B cell (primary cell): ENCODE measurements at regions not wholly inside any gene's neighbourhood (a gene's known extent, or its start where the extent isn't known, plus 50 kb on each side); places are given as distances from the start of the nearest gene placed in this dataset.

ENCODE experiments used
- ATAC-seq: fragments of 200-7000 bp; cut with Tn5 transposase; one replicate; pipeline ENCODE4 v1.10.0; 2021; ENCODE audit warnings: low read depth, mild to moderate bottlenecking, moderate number of reproducible peaks, moderate library complexity
- CTCF ChIA-PET: fragments of 350-600 bp; sonication (Branson Sonifier 250); formaldehyde crosslinking; loops from one replicate; lab custom pipeline; 2021; ENCODE audit warnings: antibody characterized with exemption, inconsistent platforms; lab: Charles Lee
- POLR2A ChIA-PET: fragments of 350-600 bp; sonication (Branson Sonifier 250); formaldehyde crosslinking; loops from one replicate; lab custom pipeline; 2021; ENCODE audit warnings: antibody characterized with exemption; lab: Charles Lee
- DNase-seq: peaks from one replicate; pipeline ENCODE4 v3.0.0; 2013
- H2AFZ ChIP-seq: 2 replicates; pipeline ENCODE4 v1.6.1; 2012; ENCODE audit warnings: mild to moderate bottlenecking, low read depth, low read length; ENCODE audit not compliant: insufficient read depth, poor library complexity, severe bottlenecking
- H3K27ac ChIP-seq, 2 donors: 1 replicate in 1 of 2; 2 replicates in 1 of 2; pipeline ENCODE4 v1.5.1; 2012 to 2013; ENCODE audit warnings: low read length in 2 of 2, mild to moderate bottlenecking in 2 of 2, moderate library complexity in 1 of 2
- H3K27me3 ChIP-seq, 4 experiments: fragments of 200-600 bp in 1 of 4; sonication (generic) in 1 of 4; replicated peaks in 1 of 4; 1 replicate in 2 of 4; 2 replicates in 2 of 4; pipeline versions ENCODE4 v1.6.1 to v1.7.0; 2013 to 2016; ENCODE audit warnings: low read length in 3 of 4, mild to moderate bottlenecking in 2 of 4, mixed read lengths in 1 of 4, moderate library complexity in 1 of 4; ENCODE audit not compliant: insufficient read depth in 4 of 4, control insufficient read depth in 3 of 4; ENCODE audit errors: control extremely low read depth in 1 of 4
- H3K36me3 ChIP-seq, 2 experiments: replicated peaks in 1 of 2; 1 replicate in 1 of 2; 2 replicates in 1 of 2; pipeline versions ENCODE4 v1.6.1 to v1.7.1; 2013; ENCODE audit warnings: low read length in 1 of 2; ENCODE audit not compliant: insufficient read depth in 2 of 2, control insufficient read depth in 1 of 2; ENCODE audit errors: control extremely low read depth in 1 of 2, extremely low read depth in 1 of 2
- H3K4me1 ChIP-seq, 2 donors: fragments of 200-600 bp in 1 of 2; sonication (generic) in 1 of 2; 1 replicate in 1 of 2; 2 replicates in 1 of 2; pipeline versions ENCODE4 v1.5.1 to v1.6.1; 2013 to 2017; ENCODE audit warnings: low read length in 2 of 2; ENCODE audit not compliant: control insufficient read depth in 2 of 2, insufficient read depth in 2 of 2
- H3K4me2 ChIP-seq: replicated peaks from 2 replicates; pipeline ENCODE3; 2012; ENCODE audit warnings: mild to moderate bottlenecking, low read depth, low read length; ENCODE audit not compliant: poor library complexity, severe bottlenecking
- H3K4me3 ChIP-seq, 5 experiments: fragments of 200-600 bp in 1 of 5; sonication (generic) in 1 of 5; 1 replicate in 3 of 5; 2 replicates in 2 of 5; pipeline versions ENCODE4 v1.5.1 to v1.7.0; 2011 to 2016; ENCODE audit warnings: low read length in 4 of 5, mild to moderate bottlenecking in 4 of 5, low read depth in 2 of 5, control low read depth in 1 of 5, moderate library complexity in 1 of 5; ENCODE audit not compliant: insufficient read depth in 1 of 5; ENCODE audit errors: control extremely low read depth in 1 of 5, extremely low read depth in 1 of 5
- H3K79me2 ChIP-seq: fragments of 200-600 bp; sonication (generic); one replicate; pipeline ENCODE4 v1.6.0; 2016; ENCODE audit warnings: low read length; ENCODE audit not compliant: control insufficient read depth, insufficient read depth
- H3K9ac ChIP-seq: fragments of 200-600 bp; sonication (generic); 2 replicates; pipeline ENCODE4 v1.6.1; 2017; ENCODE audit warnings: mild to moderate bottlenecking, low read length, moderate library complexity
- H3K9me3 ChIP-seq, 3 donors: one replicate each; pipeline versions ENCODE4 v1.6.1 to v1.7.1; 2013; ENCODE audit warnings: low read length in 2 of 3; ENCODE audit not compliant: control insufficient read depth in 2 of 3, insufficient read depth in 1 of 3; ENCODE audit errors: control extremely low read depth in 1 of 3
- H4K20me1 ChIP-seq: 2 replicates; pipeline ENCODE4 v1.6.0; 2012; ENCODE audit warnings: mild to moderate bottlenecking, low read length; ENCODE audit not compliant: insufficient read depth, control insufficient read depth, poor library complexity, severe bottlenecking
- H3K27ac Mint-ChIP-seq: one replicate; pipeline ENCODE4 v1.8.0; 2021; ENCODE audit warnings: mixed read lengths
- H3K27me3 Mint-ChIP-seq: one replicate; pipeline ENCODE4 v1.8.0; 2021; ENCODE audit warnings: mixed read lengths
- H3K4me1 Mint-ChIP-seq: one replicate; pipeline ENCODE4 v1.8.0; 2021; ENCODE audit warnings: mixed read lengths
- H3K4me3 Mint-ChIP-seq: one replicate; pipeline ENCODE4 v1.8.0; 2021; ENCODE audit warnings: mixed read lengths
- H3K9me3 Mint-ChIP-seq: one replicate; pipeline ENCODE4 v1.8.0; 2022; ENCODE audit warnings: mixed read lengths; ENCODE audit not compliant: insufficient read depth
- EZH2 ChIP-seq: IDR thresholded peaks from 2 replicates; pipeline ENCODE4 v1.6.1; 2012; ENCODE audit warnings: borderline replicate concordance, low read depth, mild to moderate bottlenecking, moderate library complexity, low read length; ENCODE audit not compliant: insufficient read depth, poor library complexity, severe bottlenecking
- WGBS: methylation state at CpG from one replicate; pipeline ENCODE4 v1.1.5; 2013; ENCODE audit warnings: missing lambda C conversion rate; ENCODE audit not compliant: insufficient coverage; 5-methylcytosine and 5-hydroxymethylcytosine counted together
- intact Hi-C: fragments of 100-400 bp; cut with micrococcal nuclease; formaldehyde crosslinking; loops from one replicate; pipeline ENCODE4 v1.10.0; 2022
- TF ChIP-seq, protein P1 (sequence below): fragments of 200-600 bp; IDR thresholded peaks from one replicate; pipeline ENCODE4 v1.8.0; 2022; ENCODE audit warnings: antibody characterized with exemption, mild to moderate bottlenecking

DNA sequence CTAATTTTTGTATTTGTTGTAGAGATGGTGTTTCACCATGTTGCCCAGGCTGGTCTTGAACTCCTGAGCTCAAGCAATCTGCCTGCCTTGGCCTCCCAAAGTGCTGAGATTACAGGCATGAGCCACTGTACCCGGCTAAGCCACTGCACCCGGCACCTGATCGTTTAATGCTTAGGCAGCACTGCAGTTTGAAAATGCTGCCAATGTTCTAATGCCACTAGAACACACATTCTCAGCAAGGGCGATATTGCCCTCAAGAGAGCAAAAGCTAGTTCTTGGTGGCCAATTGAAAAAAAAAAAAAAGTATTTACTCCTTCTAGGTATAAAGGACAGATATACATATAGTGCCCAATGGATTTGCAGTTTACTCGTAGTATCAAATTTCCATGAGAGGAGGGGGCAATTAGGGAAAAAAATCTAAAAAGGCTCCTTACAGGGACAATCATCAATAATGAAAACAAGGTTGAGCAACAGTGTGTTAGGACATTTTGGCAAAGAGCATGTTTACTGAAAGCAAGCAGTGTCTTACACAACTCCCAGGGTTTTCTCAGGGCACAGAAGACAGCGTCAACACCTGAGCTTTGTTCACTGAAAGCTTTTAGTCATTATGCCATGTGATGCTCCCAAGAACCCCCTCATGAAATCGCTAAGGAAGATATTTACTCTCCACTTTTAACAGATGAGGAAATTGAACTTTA lies 199.9 kb upstream of the PKDCC start:
- H3K4me2 ChIP-seq: no peak overlapping the region
- no peaks in the 10 kb centered on the region for H3K4me1 ChIP-seq
- no peaks in the 10 kb centered on the region for H4K20me1 ChIP-seq
- no peak overlapping the region for H3K9ac ChIP-seq
- no peaks in the 10 kb centered on the region for H3K36me3 ChIP-seq
- peaks cover 54% of the 10 kb centered on the region for H3K27me3 Mint-ChIP-seq
- H2AFZ ChIP-seq: no peak overlapping the region
- CTCF ChIA-PET: interaction anchor here (1.0 to 2.4 kb wide), 3 partner anchors 7 to 239 kb away, joined by 3 to 4 read pairs (median 4); no protein-coding TSS in a partner anchor
- no peak overlapping the region for H3K4me3 Mint-ChIP-seq
- H3K27ac ChIP-seq: no peak overlapping the region
- 93% methylated on average over 4 of the region's 7 CpGs for WGBS
- H3K4me1 Mint-ChIP-seq: no peaks in the 10 kb centered on the region
- no peaks in the 10 kb centered on the region for H3K79me2 ChIP-seq
- ATAC-seq (no peak), DNase-seq (no peak)
- H3K27ac Mint-ChIP-seq: no peak overlapping the region
- intact Hi-C loops: no loop called here
- no peaks in the 10 kb centered on the region for H3K9me3 Mint-ChIP-seq
- no peaks in the 10 kb centered on the region for H3K9me3 ChIP-seq
- POLR2A ChIA-PET: no interaction called here
- H3K4me3 ChIP-seq: no peak overlapping the region
- H3K27me3 ChIP-seq: peaks cover 0 to 36% (median 7%) of the 10 kb centered on the region in 4 experiments
- TF ChIP-seq, protein P1, sequence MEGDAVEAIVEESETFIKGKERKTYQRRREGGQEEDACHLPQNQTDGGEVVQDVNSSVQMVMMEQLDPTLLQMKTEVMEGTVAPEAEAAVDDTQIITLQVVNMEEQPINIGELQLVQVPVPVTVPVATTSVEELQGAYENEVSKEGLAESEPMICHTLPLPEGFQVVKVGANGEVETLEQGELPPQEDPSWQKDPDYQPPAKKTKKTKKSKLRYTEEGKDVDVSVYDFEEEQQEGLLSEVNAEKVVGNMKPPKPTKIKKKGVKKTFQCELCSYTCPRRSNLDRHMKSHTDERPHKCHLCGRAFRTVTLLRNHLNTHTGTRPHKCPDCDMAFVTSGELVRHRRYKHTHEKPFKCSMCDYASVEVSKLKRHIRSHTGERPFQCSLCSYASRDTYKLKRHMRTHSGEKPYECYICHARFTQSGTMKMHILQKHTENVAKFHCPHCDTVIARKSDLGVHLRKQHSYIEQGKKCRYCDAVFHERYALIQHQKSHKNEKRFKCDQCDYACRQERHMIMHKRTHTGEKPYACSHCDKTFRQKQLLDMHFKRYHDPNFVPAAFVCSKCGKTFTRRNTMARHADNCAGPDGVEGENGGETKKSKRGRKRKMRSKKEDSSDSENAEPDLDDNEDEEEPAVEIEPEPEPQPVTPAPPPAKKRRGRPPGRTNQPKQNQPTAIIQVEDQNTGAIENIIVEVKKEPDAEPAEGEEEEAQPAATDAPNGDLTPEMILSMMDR: no peak
- no peak for TF ChIP-seq EZH2

DNA sequence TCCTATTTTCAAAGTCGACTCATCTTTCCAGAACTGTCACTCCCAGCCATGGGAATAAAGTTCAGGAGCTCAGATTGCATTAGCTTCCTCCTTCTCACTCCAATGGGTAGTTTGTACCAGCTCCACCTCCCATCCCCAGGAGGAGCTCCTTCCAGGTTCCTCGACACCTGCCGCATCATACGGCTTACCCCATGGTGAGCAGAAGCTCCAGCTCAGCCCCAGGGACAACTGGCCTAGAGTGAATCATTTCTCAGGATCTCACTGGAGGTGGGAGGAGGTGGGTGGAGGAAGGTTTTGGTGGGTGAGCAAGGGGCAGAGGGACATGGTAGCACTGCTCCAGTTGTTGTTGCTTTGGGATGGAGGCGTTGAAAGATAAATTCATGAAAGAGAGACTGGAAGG lies 196.3 kb upstream of the PKDCC start:
- Mint-ChIP-seq H3K27ac (no peak overlapping the region), H3K4me1 (peaks cover 2% of the 10 kb centered on the region), H3K9me3 (no peaks in the 10 kb centered on the region), H3K4me3 (no peak overlapping the region), H3K27me3 (peaks cover 43% of the 10 kb centered on the region)
- no peak for TF ChIP-seq EZH2
- TF ChIP-seq, protein P1: no peak
- ChIA-PET POLR2A (no interaction called here), CTCF (interaction anchor here (1.8 to 5.4 kb wide), 4 partner anchors 11 to 369 kb away, joined by 3 to 78 read pairs (median 10); no protein-coding TSS in a partner anchor)
- Histone ChIP-seq H3K79me2 (no peaks in the 10 kb centered on the region), H3K9ac (no peak overlapping the region), H3K36me3 (no peaks in the 10 kb centered on the region), H3K4me1 (peaks cover 4 to 6% of the 10 kb centered on the region in 2 donors), H4K20me1 (no peaks in the 10 kb centered on the region), H3K27me3 (peaks cover 0 to 40% (median 10%) of the 10 kb centered on the region in 4 experiments), H3K4me2 (no peak overlapping the region), H2AFZ (no peak overlapping the region), H3K4me3 (no peak overlapping the region), H3K27ac (no peak overlapping the region), H3K9me3 (no peaks in the 10 kb centered on the region)
- 100% methylated on average over 3 of the region's 5 CpGs for WGBS
- DNase-seq (no peak), ATAC-seq (no peak)
- intact Hi-C loops: no loop called here
